Bronchial epithelial cell (primary cell): ENCODE measurements at regions not wholly inside any gene's neighbourhood (a gene's known extent, or its start where the extent isn't known, plus 50 kb on each side); places are given as distances from the start of the nearest gene placed in this dataset.
"Not testable (repeated sequence)": the region's sequence is repeated elsewhere in the genome, so short reads cannot be mapped to it uniquely, and the experiment has no call there.

Experiments used
- DNase-seq: peaks from one replicate; pipeline ENCODE4 v3.0.0-alpha.2; 2010; ENCODE audit warnings: low read depth
- FAIRE-seq: peaks from 2 replicates; lab custom pipeline; 2011; peaks lifted over from hg19 to GRCh38; lab: Jason Lieb, UNC
- H3K27me3 ChIP-seq: 2 replicates; pipeline ENCODE4 v1.5.1; 2011; ENCODE audit warnings: low read length; ENCODE audit not compliant: control insufficient read depth, insufficient read depth
- H3K36me3 ChIP-seq: 2 replicates; pipeline ENCODE4 v1.5.1; 2011; ENCODE audit warnings: low read length; ENCODE audit not compliant: control insufficient read depth, insufficient read depth
- H3K4me3 ChIP-seq: 2 replicates; pipeline ENCODE4 v1.5.1; 2011; ENCODE audit warnings: mild to moderate bottlenecking, low read depth, low read length, control low read depth
- CTCF ChIP-seq: IDR thresholded peaks from 2 replicates; pipeline ENCODE4 v1.5.1; 2011; ENCODE audit warnings: mild to moderate bottlenecking, moderate library complexity, low read length, control low read depth, inconsistent platforms; ENCODE audit not compliant: insufficient read depth, severe bottlenecking

GRCh38 chr14:30069536-30069935, 141.9 kb upstream of the PRKD1 start:
- no peak overlapping the region for H3K4me3 ChIP-seq
- no peak for DNase-seq
- no peaks in the 10 kb centered on the region for H3K27me3 ChIP-seq
- FAIRE-seq: no peak
- no peak for TF ChIP-seq CTCF
- no peaks in the 10 kb centered on the region for H3K36me3 ChIP-seq

GRCh38 chr14:30072454-30072853, 144.8 kb upstream of the PRKD1 start:
- H3K4me3 ChIP-seq, FAIRE-seq, DNase-seq: not testable (repeated sequence)

GRCh38 chr14:30077946-30078345, 150.3 kb upstream of the PRKD1 start:
- FAIRE-seq: no peak
- DNase-seq: no peak

More at GRCh38 chr14:30072454-30072853, 144.8 kb upstream of the PRKD1 start:
- H3K36me3 ChIP-seq, H3K27me3 ChIP-seq: not testable (repeated sequence)

GRCh38 chr14:30078811-30079402, 151.3 kb upstream of the PRKD1 start:
- DNase-seq (no peak), FAIRE-seq (no peak)
- no peak for TF ChIP-seq CTCF
- Histone ChIP-seq H3K4me3 (no peak overlapping the region), H3K27me3 (no peaks in the 10 kb centered on the region), H3K36me3 (no peaks in the 10 kb centered on the region)

More at GRCh38 chr14:30077946-30078345, 150.3 kb upstream of the PRKD1 start:
- TF ChIP-seq CTCF: no peak
- Histone ChIP-seq H3K4me3 (no peak overlapping the region), H3K36me3 (no peaks in the 10 kb centered on the region), H3K27me3 (no peaks in the 10 kb centered on the region)

GRCh38 chr14:30082486-30082885, 154.8 kb upstream of the PRKD1 start:
- no peak for FAIRE-seq
- DNase-seq: no peak
- TF ChIP-seq CTCF: no peak
- no peaks in the 10 kb centered on the region for H3K27me3 ChIP-seq
- no peak overlapping the region for H3K4me3 ChIP-seq
- no peaks in the 10 kb centered on the region for H3K36me3 ChIP-seq

GRCh38 chr14:30084811-30085210, 157.2 kb upstream of the PRKD1 start:
- FAIRE-seq (no peak), DNase-seq (no peak)
- TF ChIP-seq CTCF: no peak
- Histone ChIP-seq H3K36me3 (no peaks in the 10 kb centered on the region), H3K27me3 (no peaks in the 10 kb centered on the region), H3K4me3 (no peak overlapping the region)
